Activated CD4-positive, alpha-beta T cell treated with anti-CD3 and anti-CD28 coated beads, Interleukin-2, amount 10 ng/mL, durations not matched to agents 24 days and 14 days (primary cell): ENCODE measurements at regions not wholly inside any gene's neighbourhood (a gene's known extent, or its start where the extent isn't known, plus 50 kb on each side); places are given as distances from the start of the nearest gene placed in this dataset.
A peak's percentile ranks its signal among the peaks of the same experiment; 100 is the strongest.

ENCODE experiments used
- DNase-seq: peaks from one replicate; pipeline ENCODE4 v3.0.0; 2022
- H3K27ac Mint-ChIP-seq: one replicate; pipeline ENCODE4 v1.8.0; 2022; ENCODE audit warnings: mild to moderate bottlenecking, mixed read lengths
- H3K27me3 Mint-ChIP-seq: one replicate; pipeline ENCODE4 v1.8.0; 2022; ENCODE audit warnings: mixed read lengths
- H3K36me3 Mint-ChIP-seq: one replicate; pipeline ENCODE4 v1.8.0; 2022; ENCODE audit warnings: low read depth, mild to moderate bottlenecking, mixed read lengths
- H3K4me1 Mint-ChIP-seq: one replicate; pipeline ENCODE4 v1.8.0; 2021; ENCODE audit warnings: mixed read lengths
- H3K4me3 Mint-ChIP-seq: one replicate; pipeline ENCODE4 v1.8.0; 2022; ENCODE audit warnings: mild to moderate bottlenecking, moderate library complexity, mixed read lengths
- H3K9me3 Mint-ChIP-seq: one replicate; pipeline ENCODE4 v1.8.0; 2021; ENCODE audit warnings: mixed read lengths
- intact Hi-C: fragments of 100-400 bp; cut with micrococcal nuclease; formaldehyde crosslinking; loops from one replicate; pipeline ENCODE4 v1.15.1; 2023

- H3K36me3 Mint-ChIP-seq = no peaks in the 10 kb centered on the region
- H3K4me3 Mint-ChIP-seq = no peak overlapping the region
- H3K27me3 Mint-ChIP-seq = no peaks in the 10 kb centered on the region
- peaks cover 5% of the 10 kb centered on the region for H3K4me1 Mint-ChIP-seq
- intact Hi-C loops = no loop called here
- peak; percentile 37 for DNase-seq
- no peak overlapping the region for H3K27ac Mint-ChIP-seq
- H3K9me3 Mint-ChIP-seq = no peaks in the 10 kb centered on the region
These were observed 343.6 kb downstream of the FGF9 start for GRCh38 chr13:22014469-22014868.

- DNase-seq = peak; percentile 62
- peaks cover 5% of the 10 kb centered on the region for H3K4me1 Mint-ChIP-seq
- no peak overlapping the region for H3K4me3 Mint-ChIP-seq
- no peaks in the 10 kb centered on the region for H3K36me3 Mint-ChIP-seq
- H3K9me3 Mint-ChIP-seq = no peaks in the 10 kb centered on the region
- H3K27ac Mint-ChIP-seq = no peak overlapping the region
- no peaks in the 10 kb centered on the region for H3K27me3 Mint-ChIP-seq
- intact Hi-C loops = loop anchor here (5.0 kb wide), 1 partner anchor 110 kb away; no protein-coding TSS in a partner anchor
These were observed 346.4 kb downstream of the FGF9 start for GRCh38 chr13:22017226-22017625.

GRCh38 chr13:22018076-22018835 is 347.4 kb downstream of the FGF9 start:
- DNase-seq = peak; percentile 63
- Mint-ChIP-seq H3K4me3 (no peak overlapping the region), H3K27ac (no peak overlapping the region), H3K9me3 (no peaks in the 10 kb centered on the region), H3K36me3 (no peaks in the 10 kb centered on the region), H3K27me3 (no peaks in the 10 kb centered on the region), H3K4me1 (peaks cover 5% of the 10 kb centered on the region)
- intact Hi-C loops = loop anchor here (5.0 kb wide), 1 partner anchor 109 kb away; no protein-coding TSS in a partner anchor

- peak; percentile 63 for DNase-seq
- no peak overlapping the region for H3K4me3 Mint-ChIP-seq
- H3K9me3 Mint-ChIP-seq = no peaks in the 10 kb centered on the region
- no peaks in the 10 kb centered on the region for H3K27me3 Mint-ChIP-seq
- H3K27ac Mint-ChIP-seq = no peak overlapping the region
- H3K36me3 Mint-ChIP-seq = no peaks in the 10 kb centered on the region
- intact Hi-C loops = loop anchor here (5.0 kb wide), 1 partner anchor 108 kb away; no protein-coding TSS in a partner anchor
- H3K4me1 Mint-ChIP-seq = peaks cover 5% of the 10 kb centered on the region
These were observed 347.9 kb downstream of the FGF9 start for GRCh38 chr13:22018836-22019210.

GRCh38 chr13:22024381-22024994 is 353.6 kb downstream of the FGF9 start:
- H3K36me3 Mint-ChIP-seq = no peaks in the 10 kb centered on the region
- H3K4me1 Mint-ChIP-seq = no peaks in the 10 kb centered on the region
- H3K27ac Mint-ChIP-seq = no peak overlapping the region
- no peak overlapping the region for H3K4me3 Mint-ChIP-seq
- intact Hi-C loops = no loop called here
- peak; percentile 72 for DNase-seq
- H3K27me3 Mint-ChIP-seq = no peaks in the 10 kb centered on the region
- peaks cover 3% of the 10 kb centered on the region for H3K9me3 Mint-ChIP-seq

- DNase-seq = no peak
- H3K36me3 Mint-ChIP-seq = no peaks in the 10 kb centered on the region
- H3K4me1 Mint-ChIP-seq = no peaks in the 10 kb centered on the region
- H3K27ac Mint-ChIP-seq = no peak overlapping the region
- H3K27me3 Mint-ChIP-seq = peaks cover 5% of the 10 kb centered on the region
- H3K9me3 Mint-ChIP-seq = peaks cover 3% of the 10 kb centered on the region
- intact Hi-C loops = loop anchor here (5.0 kb wide), 1 partner anchor 35 kb away; no protein-coding TSS in a partner anchor
- H3K4me3 Mint-ChIP-seq = no peak overlapping the region
These were observed 356.7 kb downstream of the FGF9 start for GRCh38 chr13:22027566-22027965.

GRCh38 chr13:22028831-22029230 is 358.0 kb downstream of the FGF9 start:
- Mint-ChIP-seq H3K4me1 (no peaks in the 10 kb centered on the region), H3K4me3 (no peak overlapping the region), H3K27ac (no peak overlapping the region), H3K9me3 (peaks cover 3% of the 10 kb centered on the region), H3K27me3 (peaks cover 5% of the 10 kb centered on the region), H3K36me3 (no peaks in the 10 kb centered on the region)
- intact Hi-C loops = loop anchor here (5.0 kb wide), 1 partner anchor 33 kb away; no protein-coding TSS in a partner anchor
- DNase-seq = peak; percentile 51

GRCh38 chr13:22030321-22030720 is 359.4 kb downstream of the FGF9 start:
- H3K4me1 Mint-ChIP-seq = no peaks in the 10 kb centered on the region
- H3K36me3 Mint-ChIP-seq = no peaks in the 10 kb centered on the region
- no peak overlapping the region for H3K27ac Mint-ChIP-seq

GRCh38 chr13:22031702-22032286 is 360.9 kb downstream of the FGF9 start:
- no peak overlapping the region for H3K27ac Mint-ChIP-seq
- no peaks in the 10 kb centered on the region for H3K4me1 Mint-ChIP-seq
- H3K9me3 Mint-ChIP-seq = no peaks in the 10 kb centered on the region
- H3K36me3 Mint-ChIP-seq = no peaks in the 10 kb centered on the region
- H3K27me3 Mint-ChIP-seq = peaks cover 5% of the 10 kb centered on the region
- H3K4me3 Mint-ChIP-seq = no peak overlapping the region
- no peak for DNase-seq
- intact Hi-C loops = no loop called here

More at GRCh38 chr13:22030321-22030720, 359.4 kb downstream of the FGF9 start:
- Mint-ChIP-seq H3K4me3 (no peak overlapping the region), H3K27me3 (peaks cover 5% of the 10 kb centered on the region), H3K9me3 (peaks cover 2% of the 10 kb centered on the region)
- intact Hi-C loops = no loop called here
- DNase-seq = peak; percentile 40

GRCh38 chr13:22032905-22033304 is 362.0 kb downstream of the FGF9 start:
- no peak overlapping the region for H3K4me3 Mint-ChIP-seq
- intact Hi-C loops = no loop called here
- H3K9me3 Mint-ChIP-seq = peaks cover 4% of the 10 kb centered on the region
- DNase-seq = no peak
- no peak overlapping the region for H3K27ac Mint-ChIP-seq
- no peaks in the 10 kb centered on the region for H3K36me3 Mint-ChIP-seq
- H3K4me1 Mint-ChIP-seq = no peaks in the 10 kb centered on the region
- peaks cover 5% of the 10 kb centered on the region for H3K27me3 Mint-ChIP-seq

- intact Hi-C loops = no loop called here
- H3K4me1 Mint-ChIP-seq = peaks cover 15% of the 10 kb centered on the region
- peaks cover 2% of the 10 kb centered on the region for H3K36me3 Mint-ChIP-seq
- no peak overlapping the region for H3K27ac Mint-ChIP-seq
- no peak for DNase-seq
- H3K4me3 Mint-ChIP-seq = no peak overlapping the region
- H3K27me3 Mint-ChIP-seq = no peaks in the 10 kb centered on the region
- H3K9me3 Mint-ChIP-seq = peaks cover 4% of the 10 kb centered on the region
These were observed 369.1 kb downstream of the FGF9 start for GRCh38 chr13:22039961-22040360.

GRCh38 chr13:22040810-22041364 is 370.0 kb downstream of the FGF9 start:
- peak overlapping the region; percentile 80 for H3K4me3 Mint-ChIP-seq
- intact Hi-C loops = no loop called here
- H3K27me3 Mint-ChIP-seq = no peaks in the 10 kb centered on the region
- H3K36me3 Mint-ChIP-seq = peaks cover 2% of the 10 kb centered on the region
- H3K9me3 Mint-ChIP-seq = peaks cover 4% of the 10 kb centered on the region
- H3K27ac Mint-ChIP-seq = peak overlapping the region; percentile 76
- peaks cover 15% of the 10 kb centered on the region for H3K4me1 Mint-ChIP-seq
- peak; percentile 58 for DNase-seq

GRCh38 chr13:22041741-22042140 is 370.9 kb downstream of the FGF9 start:
- Mint-ChIP-seq H3K36me3 (peaks cover 2% of the 10 kb centered on the region), H3K4me3 (peak overlapping the region; percentile 80), H3K4me1 (peaks cover 15% of the 10 kb centered on the region), H3K27ac (peak overlapping the region; percentile 56), H3K27me3 (no peaks in the 10 kb centered on the region), H3K9me3 (peaks cover 4% of the 10 kb centered on the region)
- DNase-seq = no peak
- intact Hi-C loops = loop anchor here (2.0 kb wide), 1 partner anchor 19 kb away; no protein-coding TSS in a partner anchor
